GM12892 (cell line): ENCODE measurements at regions not wholly inside any gene's neighbourhood (a gene's known extent, or its start where the extent isn't known, plus 50 kb on each side); places are given as distances from the start of the nearest gene placed in this dataset.

Experiments used
- DNase-seq: peaks from one replicate; pipeline ENCODE4 v3.0.0; 2011; ENCODE audit not compliant: insufficient read length
- FAIRE-seq: peaks from 2 replicates; lab custom pipeline; 2011; peaks lifted over from hg19 to GRCh38; lab: Jason Lieb, UNC
- POLR2A ChIP-seq: IDR thresholded peaks from 2 replicates; pipeline ENCODE4 v1.6.1; 2011; ENCODE audit warnings: low read depth, low read length, control low read depth
- POLR2AphosphoS5 ChIP-seq: IDR thresholded peaks from 2 replicates; pipeline ENCODE4 v1.6.1; 2011; ENCODE audit warnings: low read depth, low read length, control low read depth
- TAF1 ChIP-seq: IDR thresholded peaks from 2 replicates; pipeline ENCODE4 v1.6.1; 2011; ENCODE audit warnings: low read depth, mild to moderate bottlenecking, control low read depth, low read length, borderline replicate concordance

- DNase-seq, result no peak
- TF ChIP-seq POLR2AphosphoS5, result no peak
- TF ChIP-seq POLR2A, result no peak
- no peak for TF ChIP-seq TAF1
- FAIRE-seq, result no peak
Measured at GRCh38 chr22:48037618-48038017, 1275.2 kb downstream of the TBC1D22A start.

- TF ChIP-seq POLR2AphosphoS5, result no peak
- TF ChIP-seq TAF1, result no peak
- no peak for TF ChIP-seq POLR2A
- FAIRE-seq, result no peak
- DNase-seq, result no peak
Measured at GRCh38 chr22:48035897-48036296, 1273.4 kb downstream of the TBC1D22A start.

- DNase-seq (no peak), FAIRE-seq (no peak)
- TF ChIP-seq POLR2A, result no peak
- no peak for TF ChIP-seq TAF1
- no peak for TF ChIP-seq POLR2AphosphoS5
Measured at GRCh38 chr22:48031589-48031988, 1269.1 kb downstream of the TBC1D22A start.

- FAIRE-seq (no peak), DNase-seq (no peak)
- no peak for TF ChIP-seq POLR2A
- TF ChIP-seq TAF1, result no peak
- no peak for TF ChIP-seq POLR2AphosphoS5
Measured at GRCh38 chr22:48025096-48025495, 1262.6 kb downstream of the TBC1D22A start.

- DNase-seq (no peak), FAIRE-seq (no peak)
- TF ChIP-seq TAF1, result no peak
- TF ChIP-seq POLR2AphosphoS5, result no peak
- TF ChIP-seq POLR2A, result no peak
Measured at GRCh38 chr22:48021991-48022401, 1259.5 kb downstream of the TBC1D22A start.

GRCh38 chr22:48018346-48018745 is 1255.9 kb downstream of the TBC1D22A start:
- FAIRE-seq (no peak), DNase-seq (no peak)
- no peak for TF ChIP-seq POLR2AphosphoS5
- no peak for TF ChIP-seq POLR2A
- no peak for TF ChIP-seq TAF1

- TF ChIP-seq POLR2A (no peak), TAF1 (no peak), POLR2AphosphoS5 (no peak)
- no peak for FAIRE-seq
- DNase-seq, result no peak
Measured at GRCh38 chr22:48015701-48016100, 1253.3 kb downstream of the TBC1D22A start.

- TF ChIP-seq POLR2AphosphoS5 (no peak), TAF1 (no peak), POLR2A (no peak)
- no peak for FAIRE-seq
- no peak for DNase-seq
Measured at GRCh38 chr22:48004936-48005335, 1242.5 kb downstream of the TBC1D22A start.

GRCh38 chr22:48004038-48004437 is 1241.6 kb downstream of the TBC1D22A start:
- DNase-seq (no peak), FAIRE-seq (no peak)

GRCh38 chr22:48001101-48001500 is 1238.7 kb downstream of the TBC1D22A start:
- TF ChIP-seq POLR2AphosphoS5, result no peak
- no peak for FAIRE-seq
- DNase-seq, result no peak

More at GRCh38 chr22:48004038-48004437, 1241.6 kb downstream of the TBC1D22A start:
- TF ChIP-seq TAF1 (no peak), POLR2AphosphoS5 (no peak), POLR2A (no peak)

- DNase-seq, result no peak
- no peak for FAIRE-seq
- TF ChIP-seq POLR2A, result no peak
Measured at GRCh38 chr22:47997612-47998011, 1235.2 kb downstream of the TBC1D22A start.

- FAIRE-seq, result no peak
- no peak for TF ChIP-seq POLR2AphosphoS5
- no peak for TF ChIP-seq TAF1
- TF ChIP-seq POLR2A, result no peak
- no peak for DNase-seq
Measured at GRCh38 chr22:47997052-47997590, 1234.7 kb downstream of the TBC1D22A start.
